OCI-M1 (cell line): ENCODE measurements at regions not wholly inside any gene's neighbourhood (a gene's known extent, or its start where the extent isn't known, plus 50 kb on each side); places are given as distances from the start of the nearest gene placed in this dataset.
"Not testable (repeated sequence)": the region's sequence is repeated elsewhere in the genome, so short reads cannot be mapped to it uniquely, and the experiment has no call there.

Experiments used
- DNase-seq: peaks from one replicate; lab custom pipeline; 2025; lab: John Stamatoyannopoulos, UW

- peak; percentile 0 for DNase-seq
These were observed 143.3 kb upstream of the PROK2 start for GRCh38 chr3:71928212-71928611.

- peak; percentile 2 for DNase-seq
These were observed 142.6 kb upstream of the PROK2 start for GRCh38 chr3:71927505-71928066.

- DNase-seq = no peak
These were observed 141.7 kb upstream of the PROK2 start for GRCh38 chr3:71926616-71927015.

GRCh38 chr3:71926262-71926600 lies 141.3 kb upstream of the PROK2 start:
- DNase-seq = peak; percentile 0

GRCh38 chr3:71925511-71926261 lies 140.7 kb upstream of the PROK2 start:
- not testable (repeated sequence) for DNase-seq

- DNase-seq = no peak
These were observed 139.8 kb upstream of the PROK2 start for GRCh38 chr3:71924721-71925120.

- no peak for DNase-seq
These were observed 136.1 kb upstream of the PROK2 start for GRCh38 chr3:71921036-71921435.

GRCh38 chr3:71919572-71919971 lies 134.6 kb upstream of the PROK2 start:
- DNase-seq = no peak

GRCh38 chr3:71917545-71917944 lies 132.6 kb upstream of the PROK2 start:
- DNase-seq = no peak

GRCh38 chr3:71916747-71917369 lies 131.9 kb upstream of the PROK2 start:
- DNase-seq = no peak

GRCh38 chr3:71912839-71913495 lies 128.0 kb upstream of the PROK2 start:
- no peak for DNase-seq

GRCh38 chr3:71910108-71910507 lies 125.2 kb upstream of the PROK2 start:
- no peak for DNase-seq

GRCh38 chr3:71907996-71908395 lies 123.0 kb upstream of the PROK2 start:
- no peak for DNase-seq

GRCh38 chr3:71906976-71907375 lies 122.0 kb upstream of the PROK2 start:
- DNase-seq = no peak

GRCh38 chr3:71905426-71905825 lies 120.5 kb upstream of the PROK2 start:
- peak; percentile 79 for DNase-seq

GRCh38 chr3:71903936-71904335 lies 119.0 kb upstream of the PROK2 start:
- DNase-seq = no peak

- DNase-seq = no peak
These were observed 118.2 kb upstream of the PROK2 start for GRCh38 chr3:71903112-71903495.

- no peak for DNase-seq
These were observed 117.5 kb upstream of the PROK2 start for GRCh38 chr3:71902258-71903111.

- no peak for DNase-seq
These were observed 116.7 kb upstream of the PROK2 start for GRCh38 chr3:71901645-71902044.

- DNase-seq = no peak
These were observed 115.1 kb upstream of the PROK2 start for GRCh38 chr3:71900057-71900456.

GRCh38 chr3:71896751-71897150 lies 111.8 kb upstream of the PROK2 start:
- no peak for DNase-seq
